ENCODE measurements at regions not wholly inside any gene's neighbourhood (a gene's known extent, or its start where the extent isn't known, plus 50 kb on each side); places are given as distances from the start of the nearest gene placed in this dataset.
"Not testable (repeated sequence)": the region's sequence is repeated elsewhere in the genome, so short reads cannot be mapped to it uniquely, and the experiment has no call there.

DNA sequence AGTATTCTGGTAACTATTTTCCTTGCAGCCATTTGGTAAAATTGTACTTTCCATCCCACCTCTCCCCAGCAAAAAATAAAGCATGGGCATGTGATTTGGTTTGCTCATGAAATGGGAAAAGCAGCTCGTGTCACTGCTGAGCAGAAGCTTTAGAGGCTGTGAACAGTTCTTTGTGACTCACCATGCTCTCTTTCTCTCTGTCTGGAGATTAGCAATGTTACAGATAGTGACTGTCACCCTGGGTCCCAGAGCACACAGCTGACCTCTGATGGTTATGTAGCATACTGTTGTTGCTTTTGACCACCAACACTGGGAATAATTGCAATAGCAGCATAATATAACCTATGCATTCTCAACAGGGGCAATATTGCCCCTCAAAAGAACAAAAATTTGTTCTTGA, 70.6 kb downstream of the RGS2 start:
- no peak for DNase-seq
- Histone ChIP-seq H3K9me3 (no peaks in the 10 kb centered on the region), H3K27ac (no peak overlapping the region), H3K4me1 (peaks cover 0 to 13% (median 10%) of the 10 kb centered on the region in 3 donors), H3K27me3 (no peaks in the 10 kb centered on the region), H3K4me3 (no peak overlapping the region), H3K36me3 (no peaks in the 10 kb centered on the region)
- 89% methylated on average over 1 of the region's 1 CpG for WGBS, 2 donors
- intact Hi-C loops (cut with DNase I) = no loop called here
- FAIRE-seq = no peak
- TF ChIP-seq, protein P1, sequence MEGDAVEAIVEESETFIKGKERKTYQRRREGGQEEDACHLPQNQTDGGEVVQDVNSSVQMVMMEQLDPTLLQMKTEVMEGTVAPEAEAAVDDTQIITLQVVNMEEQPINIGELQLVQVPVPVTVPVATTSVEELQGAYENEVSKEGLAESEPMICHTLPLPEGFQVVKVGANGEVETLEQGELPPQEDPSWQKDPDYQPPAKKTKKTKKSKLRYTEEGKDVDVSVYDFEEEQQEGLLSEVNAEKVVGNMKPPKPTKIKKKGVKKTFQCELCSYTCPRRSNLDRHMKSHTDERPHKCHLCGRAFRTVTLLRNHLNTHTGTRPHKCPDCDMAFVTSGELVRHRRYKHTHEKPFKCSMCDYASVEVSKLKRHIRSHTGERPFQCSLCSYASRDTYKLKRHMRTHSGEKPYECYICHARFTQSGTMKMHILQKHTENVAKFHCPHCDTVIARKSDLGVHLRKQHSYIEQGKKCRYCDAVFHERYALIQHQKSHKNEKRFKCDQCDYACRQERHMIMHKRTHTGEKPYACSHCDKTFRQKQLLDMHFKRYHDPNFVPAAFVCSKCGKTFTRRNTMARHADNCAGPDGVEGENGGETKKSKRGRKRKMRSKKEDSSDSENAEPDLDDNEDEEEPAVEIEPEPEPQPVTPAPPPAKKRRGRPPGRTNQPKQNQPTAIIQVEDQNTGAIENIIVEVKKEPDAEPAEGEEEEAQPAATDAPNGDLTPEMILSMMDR (IDR thresholded peaks at IDR 0.05) = no peak
- ATAC-seq = peak in 1 of 4 donors; percentile 45

DNA sequence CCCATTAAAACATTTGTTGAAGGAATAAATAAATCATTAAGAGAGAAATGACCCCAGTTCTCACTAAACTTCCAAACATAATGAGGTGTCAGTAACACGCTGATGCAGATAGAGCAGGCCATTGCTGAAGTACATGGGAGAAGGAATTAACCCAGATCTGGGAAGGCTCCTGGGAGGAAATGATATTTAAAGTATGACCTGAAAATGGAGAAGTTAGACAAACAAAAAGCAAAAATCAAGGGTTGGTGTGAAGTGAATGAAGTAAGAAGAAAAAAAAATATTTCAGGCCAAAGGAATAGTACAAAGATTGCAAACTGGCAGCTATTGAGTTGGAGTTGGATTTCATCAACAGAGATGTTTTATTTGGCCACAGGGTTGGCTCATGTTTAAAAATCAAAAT, 71.4 kb downstream of the RGS2 start:
- Histone ChIP-seq H3K27ac (no peak overlapping the region), H3K27me3 (no peaks in the 10 kb centered on the region), H3K4me1 (peaks cover 0 to 13% (median 10%) of the 10 kb centered on the region in 3 donors), H3K9me3 (no peaks in the 10 kb centered on the region), H3K36me3 (no peaks in the 10 kb centered on the region), H3K4me3 (no peak overlapping the region)
- DNase-seq (no peak), ATAC-seq (no peak), FAIRE-seq (no peak)
- TF ChIP-seq, protein P1 (IDR thresholded peaks at IDR 0.05) = no peak
- intact Hi-C loops (cut with DNase I) = no loop called here
- 88 to 94% methylated on average over 1 of the region's 1 CpG for WGBS, 2 donors

DNA sequence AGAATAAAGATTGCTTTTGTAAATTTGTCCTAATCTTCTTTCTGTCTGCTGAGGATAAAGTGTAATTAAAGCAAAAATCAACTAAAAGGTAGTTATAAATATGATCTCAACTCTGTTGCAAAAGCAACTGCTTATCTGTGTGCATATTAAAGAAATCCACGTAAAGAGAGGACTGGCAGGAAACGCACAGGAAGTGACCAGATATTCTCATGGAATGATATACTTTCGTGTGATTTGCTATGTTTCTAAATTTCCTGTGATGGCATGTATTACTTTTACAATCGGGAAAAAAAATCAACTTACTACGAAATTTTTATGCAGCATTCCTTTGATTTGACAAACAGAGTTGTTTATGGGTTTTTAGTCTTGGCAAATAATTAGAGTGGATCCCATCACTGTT, 75.4 kb downstream of the RGS2 start:
- WGBS, 2 donors = 67 to 78% methylated on average over 5 of the region's 5 CpGs
- DNase-seq = no peak
- no peak for FAIRE-seq

DNA sequence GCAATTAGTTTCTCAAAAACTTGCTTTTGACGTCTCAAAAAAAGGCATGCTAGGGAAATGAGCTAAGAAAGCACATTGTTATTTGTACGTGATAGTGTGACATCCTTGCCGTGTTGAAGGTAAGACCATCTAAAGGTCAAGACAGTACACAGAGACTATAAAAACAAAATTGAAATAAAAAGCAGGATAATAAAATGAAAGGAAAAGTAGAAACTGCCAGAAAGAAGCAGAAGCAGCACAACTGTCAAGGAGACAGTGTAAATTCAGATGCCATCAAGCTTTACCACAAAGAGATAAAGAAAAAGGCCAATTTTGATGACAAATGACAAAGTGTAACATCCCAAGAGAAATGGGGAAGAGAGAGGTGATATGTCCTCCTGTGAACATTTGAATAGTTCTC, 76.5 kb downstream of the RGS2 start:
- H3K4me3 ChIP-seq; H3K4me1 ChIP-seq; H3K9me3 ChIP-seq; H3K27me3 ChIP-seq; H3K27ac ChIP-seq; H3K36me3 ChIP-seq; intact Hi-C loops (cut with DNase I); DNase-seq; ATAC-seq; FAIRE-seq: not testable (repeated sequence)
- WGBS, 2 donors = 79 to 85% methylated on average over 3 of the region's 3 CpGs

More for the DNA sequence above, 75.4 kb downstream of the RGS2 start:
- ATAC-seq = no peak
- H3K27me3 ChIP-seq = no peaks in the 10 kb centered on the region
- H3K9me3 ChIP-seq = no peaks in the 10 kb centered on the region
- intact Hi-C loops (cut with DNase I) = no loop called here
- H3K27ac ChIP-seq = no peak overlapping the region
- H3K36me3 ChIP-seq = no peaks in the 10 kb centered on the region
- H3K4me3 ChIP-seq = no peak overlapping the region
- TF ChIP-seq, protein P1 (IDR thresholded peaks at IDR 0.05) = no peak
- peaks cover 0 to 3% (median 0%) of the 10 kb centered on the region in 3 donors for H3K4me1 ChIP-seq

DNA sequence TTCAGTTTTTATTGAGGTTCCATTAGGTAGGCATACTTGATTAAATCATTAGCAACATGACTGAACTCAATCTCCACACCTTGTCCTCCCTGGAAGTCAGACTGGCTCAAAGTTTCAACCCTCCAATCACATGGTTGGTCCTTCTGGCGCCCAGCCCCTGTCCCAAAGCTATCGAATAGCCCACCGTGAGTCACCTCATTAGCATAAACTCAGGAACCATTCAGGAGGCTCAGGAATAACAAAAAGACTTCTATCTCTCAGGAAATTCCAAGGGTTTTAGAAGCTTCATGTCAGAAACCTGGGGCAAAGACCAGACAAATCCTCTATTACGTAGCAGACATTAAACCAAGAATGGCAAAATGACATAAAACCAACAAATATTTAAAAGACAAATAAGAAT, 78.6 kb downstream of the RGS2 start:
- TF ChIP-seq, protein P1 (IDR thresholded peaks at IDR 0.05) = no peak
- no peak for DNase-seq
- Histone ChIP-seq H3K36me3 (no peaks in the 10 kb centered on the region), H3K4me3 (no peak overlapping the region), H3K27ac (no peak overlapping the region), H3K9me3 (no peaks in the 10 kb centered on the region), H3K27me3 (no peaks in the 10 kb centered on the region), H3K4me1 (no peaks in the 10 kb centered on the region)
- intact Hi-C loops (cut with DNase I) = no loop called here
- no peak for FAIRE-seq
- WGBS, 2 donors = 89 to 94% methylated on average over 4 of the region's 4 CpGs
- ATAC-seq = no peak

DNA sequence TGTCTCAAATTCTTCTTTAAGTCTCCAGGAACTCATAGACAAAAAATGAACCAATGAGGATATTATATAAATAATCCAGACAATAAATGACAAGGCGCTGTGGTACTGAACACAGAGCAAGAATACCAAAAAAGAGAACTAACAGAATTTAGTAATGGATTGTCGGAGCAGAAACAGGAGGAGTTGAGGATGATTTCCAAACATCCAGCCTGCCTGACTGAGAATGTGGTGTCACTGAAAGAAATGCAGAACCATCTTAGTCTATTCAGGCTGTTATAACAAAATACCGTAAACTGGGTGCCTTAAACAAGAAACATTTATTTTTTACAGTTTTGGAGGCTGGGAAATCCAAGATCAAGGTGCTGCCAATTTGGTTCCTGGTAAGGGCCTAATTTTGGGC, 79.7 kb downstream of the RGS2 start:
- H3K4me3 ChIP-seq = no peak overlapping the region
- H3K9me3 ChIP-seq = no peaks in the 10 kb centered on the region
- DNase-seq = no peak
- H3K27ac ChIP-seq = no peak overlapping the region
- no peak for ATAC-seq
- no peaks in the 10 kb centered on the region for H3K27me3 ChIP-seq
- 63 to 99% methylated on average over 3 of the region's 3 CpGs for WGBS, 2 donors
- H3K36me3 ChIP-seq = no peaks in the 10 kb centered on the region
- H3K4me1 ChIP-seq = no peaks in the 10 kb centered on the region
- no peak for FAIRE-seq
- TF ChIP-seq, protein P1 (IDR thresholded peaks at IDR 0.05) = no peak
- intact Hi-C loops (cut with DNase I) = no loop called here

Measured in pancreas (tissue), 10 donors.